HG02973 (cell line): ENCODE measurements at regions not wholly inside any gene's neighbourhood (a gene's known extent, or its start where the extent isn't known, plus 50 kb on each side); places are given as distances from the start of the nearest gene placed in this dataset.

Experiments
- ATAC-seq: cut with Tn5 transposase; IDR thresholded peaks from one replicate; pipeline ENCODE4 v1.9.1; 2021; ENCODE audit warnings: moderate library complexity; ENCODE audit not compliant: unreplicated experiment

DNA sequence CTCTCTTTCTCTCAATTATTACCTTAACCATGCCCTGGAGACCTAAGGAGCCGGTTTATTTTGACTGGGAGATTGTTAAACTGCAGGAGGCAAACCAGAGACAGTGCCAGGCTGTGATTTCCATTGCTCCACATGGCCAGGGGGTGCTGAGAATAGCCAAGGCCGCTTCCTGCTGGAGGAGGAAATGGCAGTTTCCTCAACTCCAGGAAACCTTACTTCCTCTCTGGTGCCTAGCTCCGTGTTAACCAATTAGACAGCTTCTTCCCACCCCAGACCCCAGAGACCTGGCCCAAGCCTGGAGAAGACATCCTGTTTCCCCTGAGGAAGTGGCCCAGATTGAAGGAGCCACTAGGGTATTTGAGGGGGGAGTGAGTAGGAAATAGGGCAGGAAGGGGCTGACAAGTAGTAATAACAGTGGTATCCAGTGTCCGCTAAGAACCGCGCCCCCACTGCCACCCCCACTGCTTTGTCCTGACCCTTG, 161.2 kb downstream of the PLPP3 start:
- no peak for ATAC-seq

DNA sequence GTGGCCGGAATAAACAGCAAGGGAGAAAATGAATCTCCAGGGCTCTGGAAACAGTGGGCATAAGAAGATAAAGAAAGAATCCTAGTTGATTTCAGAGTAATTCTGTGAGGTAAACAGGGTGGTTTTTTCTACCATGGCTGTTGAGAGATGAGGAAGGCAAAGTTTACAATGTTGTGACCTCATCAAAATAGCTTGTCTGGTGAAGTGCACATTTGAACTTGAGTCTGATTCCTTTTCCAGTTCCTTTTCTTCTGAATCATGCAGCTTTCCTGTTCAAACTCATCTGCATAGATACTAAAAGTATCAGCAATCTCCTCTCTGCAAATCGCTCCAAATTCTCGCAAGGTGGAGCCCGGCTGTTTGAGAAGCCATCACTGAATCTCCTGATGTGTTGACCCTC, 161.7 kb downstream of the PLPP3 start:
- no peak for ATAC-seq

DNA sequence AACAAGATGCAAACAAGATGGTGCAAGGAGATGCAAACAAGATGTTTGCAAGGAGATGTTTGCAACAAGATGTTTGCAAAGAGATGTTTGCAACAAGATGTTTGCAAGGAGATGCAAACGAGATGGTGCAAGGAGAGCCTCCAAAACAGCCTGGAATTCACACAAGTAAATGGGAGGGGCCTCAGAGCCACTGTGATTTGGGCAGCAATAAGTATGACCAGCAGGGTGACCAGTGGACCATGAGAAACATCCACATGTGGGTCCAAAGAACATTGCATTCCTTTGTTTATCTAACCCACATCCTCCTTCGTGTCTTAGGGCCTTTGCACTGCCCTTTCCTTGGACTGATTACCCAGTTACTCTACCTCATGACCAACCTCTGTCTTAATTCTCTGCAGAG, 162.9 kb downstream of the PLPP3 start:
- no peak for ATAC-seq

DNA sequence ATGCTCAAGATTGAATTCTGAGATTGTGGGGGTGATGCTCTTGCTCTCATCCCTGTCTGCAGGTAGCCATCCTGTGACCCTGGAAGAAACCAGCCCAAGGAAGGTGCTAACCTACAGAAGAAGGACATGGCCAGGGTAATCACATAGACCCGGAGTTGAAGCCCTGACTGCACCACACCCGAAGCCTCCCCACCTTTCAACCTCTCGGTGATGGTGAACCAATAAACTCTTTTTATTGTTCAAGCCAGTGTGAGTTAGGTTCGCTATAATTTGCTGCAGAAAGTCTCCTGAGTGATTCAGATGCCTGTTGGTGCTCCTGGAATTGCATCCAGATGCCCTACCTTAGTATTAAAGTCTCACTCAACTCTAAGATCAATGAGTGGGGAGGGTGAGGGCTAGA, 163.6 kb downstream of the PLPP3 start:
- ATAC-seq: no peak

DNA sequence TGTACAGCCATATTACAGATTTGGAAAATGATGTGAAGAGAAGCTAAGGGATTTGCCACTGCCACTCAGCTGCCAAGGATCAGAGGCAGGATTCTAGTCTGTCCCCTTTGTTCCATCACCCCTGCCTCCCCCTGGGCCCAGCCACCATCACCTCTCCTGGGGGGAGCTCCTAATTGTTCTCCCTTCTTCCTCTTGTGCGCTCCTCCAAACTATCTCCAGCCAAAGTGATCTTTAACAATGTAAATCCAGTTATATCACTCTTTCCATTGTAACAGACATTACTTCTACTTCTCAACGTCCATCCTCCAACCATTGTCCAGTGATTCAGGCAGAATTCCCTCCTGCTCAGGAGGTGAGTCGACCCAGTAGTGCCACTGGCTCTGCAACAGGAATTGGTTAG, 164.1 kb downstream of the PLPP3 start:
- no peak for ATAC-seq

DNA sequence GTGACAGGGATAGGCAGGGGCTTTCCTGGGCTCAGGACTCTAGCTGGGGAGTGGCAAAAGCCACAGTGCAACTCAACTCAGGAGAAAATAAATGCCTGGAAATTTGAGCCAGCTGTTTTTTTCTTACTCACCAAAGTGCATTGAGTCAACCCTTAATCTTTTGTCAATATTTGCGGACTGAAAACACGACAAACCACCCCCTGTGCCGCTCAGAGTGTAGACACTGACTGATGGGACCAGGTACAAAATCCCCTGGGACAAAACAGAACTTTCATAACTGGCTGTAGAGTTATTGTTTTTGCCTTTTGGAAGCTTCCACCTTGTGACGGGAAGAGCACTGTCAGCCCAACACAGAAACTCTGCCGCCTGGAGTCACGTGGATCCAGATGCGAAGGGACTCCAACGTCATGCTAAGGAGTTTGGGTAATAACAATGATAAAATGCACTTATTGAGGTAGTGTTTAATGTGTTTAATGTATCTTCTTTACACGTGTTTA, 164.6 kb downstream of the PLPP3 start:
- no peak for ATAC-seq

DNA sequence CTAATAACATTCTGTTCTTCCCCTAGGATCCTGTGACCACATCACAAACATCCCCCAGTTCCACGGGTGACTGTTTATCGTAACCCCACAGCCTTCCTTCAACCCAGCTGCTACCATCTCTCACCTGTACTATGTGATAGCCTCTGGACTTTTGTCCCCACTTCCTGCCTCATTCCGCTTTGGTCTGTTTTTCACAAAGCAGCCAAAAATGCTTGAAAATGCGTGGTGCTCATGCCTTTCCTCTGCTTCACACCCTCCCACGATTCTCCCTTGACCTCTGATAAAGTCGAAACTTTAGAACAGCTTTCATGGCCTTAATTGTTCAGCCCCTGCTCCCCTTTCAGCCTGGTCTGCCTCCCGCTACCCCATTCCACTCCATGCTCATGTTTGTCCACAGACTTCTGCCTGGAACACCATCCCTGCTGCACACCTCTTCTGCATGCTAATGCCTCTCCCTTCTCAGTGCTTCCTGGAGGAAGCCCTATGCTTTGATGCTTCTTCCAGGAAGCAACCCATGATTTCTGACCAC, 165.6 kb downstream of the PLPP3 start:
- no peak for ATAC-seq

DNA sequence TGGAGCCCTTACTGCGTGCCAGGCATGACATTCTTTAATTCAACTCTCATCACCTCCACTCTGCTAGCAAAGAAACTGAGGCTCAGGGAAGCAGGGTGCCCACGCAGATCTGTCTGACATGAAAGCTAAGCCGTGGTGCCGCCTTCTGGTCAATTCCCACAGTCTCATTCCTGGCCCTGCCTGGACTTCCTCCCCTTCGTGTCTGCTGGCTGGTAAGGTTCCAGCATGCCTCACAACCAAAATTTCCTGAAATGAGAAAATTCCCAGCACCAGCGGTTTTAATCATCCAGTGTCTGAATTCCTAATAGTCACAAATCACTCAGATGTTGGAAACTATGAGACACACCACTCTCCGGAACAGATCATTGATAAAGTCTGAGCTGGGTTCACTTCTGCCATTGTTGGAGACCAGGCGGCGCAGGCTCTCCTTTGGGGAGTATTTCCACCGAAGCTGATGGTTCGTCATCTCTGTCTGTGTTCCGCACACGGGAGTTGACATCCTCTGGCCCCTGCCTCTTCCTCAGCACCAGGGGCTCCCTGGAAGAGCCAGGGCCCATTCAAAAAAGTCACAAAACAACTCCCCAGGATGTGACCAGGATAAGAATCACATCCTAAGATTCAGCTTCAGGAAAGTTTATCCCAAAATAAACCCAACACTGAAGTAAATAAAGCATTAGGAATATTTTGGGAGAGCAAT, 167.7 kb downstream of the PLPP3 start:
- ATAC-seq: no peak

DNA sequence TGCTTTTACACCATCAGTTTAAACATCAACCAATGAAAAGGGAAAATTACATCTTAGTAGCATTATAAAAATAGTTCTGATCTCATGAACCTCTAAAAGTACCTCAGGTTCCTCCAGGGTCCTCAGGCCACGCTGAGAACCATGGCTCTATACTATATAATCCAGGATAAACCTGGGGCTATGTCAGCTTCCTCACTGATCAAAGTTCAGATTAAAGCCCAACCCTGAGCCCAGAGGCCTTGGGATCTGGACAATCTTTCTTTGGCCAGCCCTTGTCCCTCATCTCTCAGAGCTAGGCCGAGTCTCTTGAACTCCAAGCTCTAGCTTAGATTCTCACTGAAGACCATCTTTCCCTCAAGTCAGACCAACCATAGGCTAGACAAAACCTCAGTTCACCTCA, 168.3 kb downstream of the PLPP3 start:
- no peak for ATAC-seq

DNA sequence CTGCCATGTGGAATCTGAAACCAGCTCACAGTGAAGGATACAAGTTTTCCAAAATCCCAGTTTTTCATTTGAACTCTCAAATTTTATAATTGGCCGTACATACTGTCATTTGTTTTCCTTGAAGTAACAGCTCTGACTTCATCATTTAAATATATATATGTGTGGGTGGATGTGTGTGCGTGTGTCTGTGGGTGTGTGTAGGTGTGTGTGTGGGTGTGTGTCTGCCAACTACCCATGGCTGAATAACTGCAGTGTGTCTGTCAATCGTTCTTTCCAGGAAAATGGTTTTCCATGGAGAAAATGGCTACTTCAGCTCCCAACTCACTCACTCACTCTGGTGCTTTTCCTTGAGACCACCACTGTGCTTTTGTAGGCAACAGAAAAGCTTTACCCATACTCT, 169.0 kb downstream of the PLPP3 start:
- no peak for ATAC-seq

DNA sequence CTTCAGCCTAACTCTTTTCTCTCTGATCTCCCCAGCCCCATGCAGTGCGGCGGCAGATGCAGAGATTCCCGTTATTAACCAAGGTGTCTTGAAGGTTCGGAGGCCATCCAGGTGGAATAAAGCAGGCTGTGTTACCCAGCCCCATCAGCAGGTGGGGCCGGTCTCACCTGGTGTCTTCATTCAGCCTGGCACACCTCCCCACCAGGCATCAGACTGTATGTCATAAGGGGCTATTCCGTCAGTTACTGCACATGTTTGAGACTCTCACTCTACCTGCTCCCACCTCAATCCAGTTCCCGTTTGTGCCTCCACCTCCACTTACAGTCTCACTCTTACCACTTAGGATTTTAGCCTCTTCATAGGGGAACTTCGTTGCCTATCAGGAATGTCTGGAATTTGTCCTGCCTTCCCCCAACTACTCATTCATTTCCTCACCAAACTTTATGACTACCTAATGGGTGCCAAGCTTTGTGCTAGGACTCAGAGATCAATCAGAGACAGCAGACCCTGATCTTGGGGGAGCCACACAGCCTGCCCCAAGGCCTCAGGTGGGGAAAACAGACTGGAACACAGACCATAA, 170.2 kb downstream of the PLPP3 start:
- ATAC-seq: no peak

DNA sequence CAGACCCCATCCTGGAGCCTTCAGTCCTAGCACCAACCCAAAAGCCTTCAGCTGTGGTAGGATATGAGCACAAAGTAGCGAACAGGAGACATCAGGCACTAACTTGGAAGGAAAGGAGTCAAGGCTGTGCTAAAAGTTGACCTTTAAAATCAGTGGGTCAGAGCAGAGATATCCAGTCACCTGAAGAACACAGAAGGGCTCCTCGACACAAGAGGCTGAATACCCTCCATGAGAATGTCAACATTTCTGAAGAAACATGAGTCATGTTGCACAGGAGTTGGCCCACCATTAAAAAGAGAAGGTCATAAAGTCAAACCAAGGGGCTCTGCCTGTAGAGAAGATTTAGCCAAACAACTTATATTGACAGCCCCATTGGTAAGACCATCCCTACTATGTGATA, 172.5 kb downstream of the PLPP3 start:
- ATAC-seq: no peak

DNA sequence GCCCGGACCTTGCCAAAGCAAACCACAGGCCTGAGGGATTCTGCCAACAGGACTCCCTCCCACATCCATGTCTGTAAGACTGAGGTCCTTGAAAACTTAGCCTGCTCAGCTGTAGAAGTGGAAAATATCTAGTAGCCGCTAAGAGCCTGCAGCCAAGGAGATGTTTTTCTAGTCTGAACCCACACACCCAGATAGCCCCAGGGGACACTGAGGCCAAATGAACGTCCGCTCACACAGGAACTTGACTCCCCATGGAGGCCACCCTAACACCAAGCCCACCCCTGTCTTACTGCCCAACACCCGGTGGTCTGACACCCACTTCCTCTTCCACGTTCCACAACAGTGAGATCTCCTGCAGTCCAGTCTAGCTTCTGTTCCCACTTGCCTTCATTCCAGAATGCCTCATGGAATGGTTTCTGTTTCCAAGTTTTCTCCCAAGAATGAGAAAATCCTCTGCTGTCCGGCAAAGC, 174.8 kb downstream of the PLPP3 start:
- ATAC-seq: no peak

DNA sequence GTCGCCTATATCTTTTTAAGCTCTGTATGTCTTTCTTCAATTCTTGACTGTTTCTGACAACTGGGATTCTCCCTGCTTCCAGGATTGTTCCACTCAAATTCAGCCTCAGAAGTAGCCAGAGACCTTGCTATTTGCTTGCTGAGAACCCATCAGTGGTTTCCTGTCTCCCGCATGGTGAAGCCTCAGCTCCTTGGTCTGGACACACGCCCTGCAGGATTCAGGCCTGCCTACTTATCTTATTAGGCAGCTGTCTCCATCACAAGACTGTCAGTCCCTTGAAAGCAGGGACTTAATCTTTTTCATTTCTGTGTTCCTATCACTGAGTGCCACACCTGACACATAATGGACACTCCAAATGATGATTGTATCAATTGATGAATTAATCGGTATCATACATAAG, 175.3 kb downstream of the PLPP3 start:
- ATAC-seq: no peak

DNA sequence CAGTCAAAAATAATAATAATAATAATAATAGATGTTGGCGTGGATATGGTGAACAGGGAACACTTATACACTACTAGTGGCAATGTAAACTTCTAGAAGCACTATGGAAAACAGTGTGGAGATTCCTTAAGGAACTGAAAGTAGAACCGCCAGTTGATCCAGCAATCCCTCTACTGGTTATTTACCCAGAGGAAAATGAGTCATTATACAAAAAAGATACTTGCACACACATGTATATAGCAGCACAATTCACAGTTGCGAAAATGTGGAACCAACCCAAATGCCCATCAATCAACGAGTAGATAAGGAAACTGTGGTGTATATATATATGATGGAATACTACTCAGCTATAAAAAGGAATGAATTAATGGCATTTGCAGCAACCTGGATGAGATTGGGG, 176.0 kb downstream of the PLPP3 start:
- no peak for ATAC-seq

DNA sequence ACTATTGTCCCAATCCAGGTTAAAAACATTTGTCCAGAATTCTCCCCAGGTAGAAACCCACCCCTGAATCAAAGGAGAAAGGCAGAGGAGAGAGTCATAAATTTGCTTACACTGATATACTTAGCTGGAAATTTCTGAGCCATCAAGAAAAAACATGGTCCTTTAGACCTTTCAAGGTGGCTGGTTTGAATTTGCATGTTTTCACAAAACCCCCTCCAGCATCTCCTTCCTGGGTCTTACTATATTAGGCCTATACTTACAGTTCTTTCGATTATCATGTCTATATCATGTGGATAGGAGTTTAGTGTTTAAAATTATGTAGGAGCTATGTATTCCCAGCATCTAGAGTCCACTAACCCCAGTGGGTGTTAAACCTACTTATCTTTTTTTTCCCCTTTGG, 178.2 kb downstream of the PLPP3 start:
- ATAC-seq: no peak

DNA sequence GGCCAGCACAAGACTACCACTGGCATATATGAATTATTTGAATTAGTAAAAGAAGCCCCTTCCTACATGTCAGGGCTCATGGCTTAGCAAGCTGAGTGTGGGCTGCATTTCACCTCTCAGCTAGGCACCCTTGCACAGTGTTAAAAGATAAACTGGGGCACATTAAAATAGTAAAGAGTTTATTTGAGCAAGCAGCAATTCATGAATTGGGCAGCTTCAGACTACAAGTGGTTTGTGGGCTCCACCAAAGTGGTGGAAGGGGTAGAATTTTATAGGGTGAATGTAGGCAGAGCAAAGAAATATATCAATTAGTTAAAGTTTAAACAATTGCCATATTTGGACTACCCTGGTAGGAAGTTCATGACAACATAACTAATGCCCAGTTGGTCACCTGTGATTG, 178.8 kb downstream of the PLPP3 start:
- ATAC-seq: no peak

DNA sequence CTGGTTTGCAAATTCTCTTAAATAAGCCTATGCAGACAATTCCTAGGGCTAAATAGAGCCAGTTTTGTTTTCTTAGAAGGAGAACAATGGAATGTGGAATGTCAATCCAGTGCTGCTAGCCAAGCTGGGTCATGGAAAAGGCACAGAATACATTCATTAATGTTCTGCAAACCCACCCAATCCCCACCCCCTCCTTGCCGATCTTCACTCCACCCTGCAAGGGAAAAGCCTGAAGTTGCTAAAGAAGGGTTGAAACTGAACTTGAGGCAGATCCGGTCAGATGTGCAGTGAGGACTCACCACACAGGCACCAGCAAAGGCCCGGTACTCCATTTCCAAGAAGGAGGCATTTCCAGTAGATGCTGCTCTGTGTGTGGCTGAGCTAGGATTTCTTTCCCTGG, 179.6 kb downstream of the PLPP3 start:
- ATAC-seq: no peak

DNA sequence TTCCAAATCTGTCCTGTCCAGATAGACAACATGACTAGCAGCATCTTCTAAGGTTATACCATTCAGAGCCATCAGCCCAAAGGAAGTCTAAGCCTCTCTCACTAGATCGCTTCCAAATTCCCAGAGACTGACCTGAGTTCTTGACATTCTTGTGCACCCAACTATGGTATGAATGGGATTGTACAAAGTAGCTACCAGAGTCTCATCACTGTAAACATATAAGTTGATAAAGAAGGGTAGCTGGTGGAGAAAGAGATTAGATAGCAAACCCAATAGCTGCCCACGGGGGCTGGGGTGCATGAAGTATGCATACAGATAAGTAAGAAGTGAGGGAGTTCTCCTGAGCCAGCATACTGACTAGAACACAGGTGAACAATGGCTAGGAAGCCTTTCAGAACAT, 180.0 kb downstream of the PLPP3 start:
- no peak for ATAC-seq

DNA sequence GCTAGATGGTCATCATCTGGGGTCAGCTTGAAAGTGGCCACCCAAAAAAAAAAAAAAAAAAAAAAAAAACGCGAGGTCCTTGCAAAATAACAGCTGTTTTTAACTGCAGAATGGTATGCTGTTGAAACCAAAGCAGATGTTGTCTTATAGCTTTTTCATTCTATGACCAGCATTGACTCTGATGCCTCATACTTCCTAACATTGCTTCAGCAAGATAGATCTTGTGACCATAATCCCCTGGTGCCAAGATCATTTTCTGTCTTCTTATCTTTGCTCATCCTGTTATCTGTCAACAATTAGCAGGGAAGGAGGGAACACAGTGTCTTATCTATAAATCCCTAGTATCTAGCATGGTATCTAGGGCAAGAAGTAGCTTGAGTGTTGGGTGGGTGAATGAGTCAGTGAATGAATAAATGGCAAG, 181.5 kb downstream of the PLPP3 start:
- no peak for ATAC-seq

DNA sequence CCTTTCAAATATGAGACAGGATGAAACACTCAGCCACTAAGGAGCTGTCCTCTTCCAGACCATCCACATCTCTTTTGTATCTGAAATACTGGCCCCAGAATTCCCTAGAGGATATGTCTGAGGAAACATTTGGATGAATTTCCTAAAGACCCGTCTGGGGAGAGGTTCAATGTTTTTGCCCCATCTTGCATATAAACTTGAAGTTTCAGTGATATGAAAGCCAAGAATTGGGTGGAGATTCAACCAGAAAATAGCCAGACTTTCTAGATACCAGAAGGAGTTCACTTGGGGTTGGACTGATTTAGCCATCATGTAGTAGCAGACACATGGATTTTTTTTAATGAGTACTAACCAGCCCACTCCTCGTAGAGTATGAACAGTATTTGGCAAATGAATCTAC, 182.0 kb downstream of the PLPP3 start:
- no peak for ATAC-seq

DNA sequence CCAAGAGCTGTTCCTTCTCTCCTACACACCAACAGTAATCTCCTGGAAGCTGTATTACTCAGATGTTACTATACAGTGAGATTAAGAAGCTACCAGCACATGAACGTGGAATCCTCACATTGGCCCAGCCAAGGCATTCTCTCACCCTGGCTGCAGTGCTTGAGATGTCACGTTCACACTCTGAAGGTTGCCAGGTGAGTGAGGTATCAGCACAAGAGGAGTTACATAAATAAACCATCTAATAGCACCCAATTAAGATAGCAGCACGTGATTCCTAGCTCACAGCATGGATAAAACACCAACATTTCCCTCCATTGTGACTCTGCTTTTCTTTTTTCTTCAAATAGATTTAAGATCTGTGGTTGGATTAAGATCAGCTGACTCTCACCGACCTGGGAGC, 182.8 kb downstream of the PLPP3 start:
- no peak for ATAC-seq
